Lung (tissue), 11 donors: ENCODE measurements at regions not wholly inside any gene's neighbourhood (a gene's known extent, or its start where the extent isn't known, plus 50 kb on each side); places are given as distances from the start of the nearest gene placed in this dataset.

Source experiments
- ATAC-seq: fragments of 200-7000 bp; cut with Tn5 transposase; one replicate; pipeline ENCODE4 v1.9.1; 2020; ENCODE audit warnings: moderate number of reproducible peaks; ENCODE audit not compliant: insufficient read depth, low FRiP score
- DNase-seq, 3 donors: peaks; one replicate each; pipeline ENCODE4 v3.0.0-alpha.2; 2013 to 2017
- H3K27ac ChIP-seq, 2 donors: one replicate each; pipeline ENCODE4 v1.5.1; 2013; ENCODE audit warnings: mild to moderate bottlenecking in 2 of 2, moderate library complexity in 2 of 2, control low read depth in 1 of 2, inconsistent platforms in 1 of 2, low read depth in 1 of 2, low read length in 1 of 2
- H3K27me3 ChIP-seq, 3 donors: one replicate each; pipeline ENCODE4 v1.5.1; 2013; ENCODE audit warnings: low read length in 2 of 3; ENCODE audit not compliant: control insufficient read depth in 3 of 3, insufficient read depth in 3 of 3
- H3K36me3 ChIP-seq, 4 donors: one replicate each; pipeline ENCODE4 v1.5.1; 2013; ENCODE audit warnings: low read length in 4 of 4, mild to moderate bottlenecking in 1 of 4, moderate library complexity in 1 of 4; ENCODE audit not compliant: control insufficient read depth in 4 of 4, insufficient read depth in 4 of 4
- H3K4me1 ChIP-seq, 5 donors: one replicate each; pipeline ENCODE4 v1.5.1; 2013; ENCODE audit warnings: low read length in 5 of 5, mild to moderate bottlenecking in 2 of 5, moderate library complexity in 1 of 5; ENCODE audit not compliant: control insufficient read depth in 5 of 5, insufficient read depth in 5 of 5
- H3K4me3 ChIP-seq: one replicate; pipeline ENCODE4 v1.5.1; 2013; ENCODE audit warnings: mild to moderate bottlenecking, control low read depth, moderate library complexity
- H3K9ac ChIP-seq, 2 donors: one replicate each; pipeline ENCODE4 v1.5.1; 2013; ENCODE audit warnings: low read length in 2 of 2, control low read depth in 1 of 2; ENCODE audit not compliant: insufficient read depth in 1 of 2
- H3K9me3 ChIP-seq, 4 donors: one replicate each; pipeline ENCODE4 v1.5.1; 2013; ENCODE audit warnings: low read length in 3 of 4, mild to moderate bottlenecking in 1 of 4, moderate library complexity in 1 of 4; ENCODE audit not compliant: control insufficient read depth in 4 of 4, insufficient read depth in 3 of 4
- CTCF ChIP-seq: IDR thresholded peaks from 2 replicates; pipeline ENCODE4 v1.5.1; 2012; ENCODE audit warnings: mild to moderate bottlenecking; ENCODE audit errors: control extremely low read depth, extremely low read depth
- WGBS, 2 donors: extraction: QIAGEN DNeasy Blood & Tissue Kit; methylation state at CpG; one replicate each; pipeline ENCODE4 v1.1.7; 2013; 5-methylcytosine and 5-hydroxymethylcytosine counted together
- donor health status: control.
- donor health status: control.
- donor health status: Bipolar disorder and iron deficiency.
- donor health status: healthy.
- donor health status: DM: yes; HTN: yes; CAD: no.

GRCh38 chr1:234692966-234693580 is 83.1 kb upstream of the IRF2BP2 start:
- 90 to 95% methylated on average over 4 of the region's 4 CpGs for WGBS, 2 donors
- TF ChIP-seq CTCF: no peak
- DNase-seq (no peak), ATAC-seq (no peak)
- no peak overlapping the region for H3K4me3 ChIP-seq
- no peaks in the 10 kb centered on the region for H3K27me3 ChIP-seq
- H3K4me1 ChIP-seq: peaks cover 0 to 12% (median 10%) of the 10 kb centered on the region in 5 donors
- H3K9me3 ChIP-seq: no peaks in the 10 kb centered on the region
- no peaks in the 10 kb centered on the region for H3K36me3 ChIP-seq
- no peak overlapping the region for H3K27ac ChIP-seq
- no peak overlapping the region for H3K9ac ChIP-seq

GRCh38 chr1:234691567-234691966 is 81.6 kb upstream of the IRF2BP2 start:
- Histone ChIP-seq H3K9me3 (no peaks in the 10 kb centered on the region), H3K27me3 (no peaks in the 10 kb centered on the region), H3K36me3 (no peaks in the 10 kb centered on the region), H3K9ac (no peak overlapping the region), H3K4me1 (no peaks in the 10 kb centered on the region), H3K4me3 (no peak overlapping the region), H3K27ac (no peak overlapping the region)
- 61 to 77% methylated on average over 3 of the region's 3 CpGs for WGBS, 2 donors
- no peak for TF ChIP-seq CTCF
- ATAC-seq (no peak), DNase-seq (no peak)

- no peak for TF ChIP-seq CTCF
- H3K27me3 ChIP-seq: no peaks in the 10 kb centered on the region
- H3K27ac ChIP-seq: no peak overlapping the region
- H3K9ac ChIP-seq: no peak overlapping the region
- ATAC-seq: no peak
- no peaks in the 10 kb centered on the region for H3K4me1 ChIP-seq
- no peak overlapping the region for H3K4me3 ChIP-seq
- WGBS, 2 donors: 55 to 80% methylated on average over 2 of the region's 2 CpGs
- H3K36me3 ChIP-seq: no peaks in the 10 kb centered on the region
- no peaks in the 10 kb centered on the region for H3K9me3 ChIP-seq
- no peak for DNase-seq
These were observed 80.9 kb upstream of the IRF2BP2 start for GRCh38 chr1:234690872-234691271.

- Histone ChIP-seq H3K9me3 (no peaks in the 10 kb centered on the region), H3K36me3 (no peaks in the 10 kb centered on the region), H3K9ac (no peak overlapping the region), H3K27ac (no peak overlapping the region), H3K27me3 (no peaks in the 10 kb centered on the region), H3K4me1 (peaks cover 0 to 1% (median 0%) of the 10 kb centered on the region in 5 donors), H3K4me3 (no peak overlapping the region)
- ATAC-seq: no peak
- 93 to 94% methylated on average over 3 of the region's 3 CpGs for WGBS, 2 donors
- no peak for TF ChIP-seq CTCF
- no peak for DNase-seq
These were observed 79.3 kb upstream of the IRF2BP2 start for GRCh38 chr1:234689236-234689635.
